Fibroblast of skin of back (primary cell): ENCODE measurements at regions not wholly inside any gene's neighbourhood (a gene's known extent, or its start where the extent isn't known, plus 50 kb on each side); places are given as distances from the start of the nearest gene placed in this dataset.
"Not testable (repeated sequence)": the region's sequence is repeated elsewhere in the genome, so short reads cannot be mapped to it uniquely, and the experiment has no call there.

Experiments used
- DNase-seq: peaks from one replicate; pipeline ENCODE4 v3.0.0-alpha.2; 2013

DNA sequence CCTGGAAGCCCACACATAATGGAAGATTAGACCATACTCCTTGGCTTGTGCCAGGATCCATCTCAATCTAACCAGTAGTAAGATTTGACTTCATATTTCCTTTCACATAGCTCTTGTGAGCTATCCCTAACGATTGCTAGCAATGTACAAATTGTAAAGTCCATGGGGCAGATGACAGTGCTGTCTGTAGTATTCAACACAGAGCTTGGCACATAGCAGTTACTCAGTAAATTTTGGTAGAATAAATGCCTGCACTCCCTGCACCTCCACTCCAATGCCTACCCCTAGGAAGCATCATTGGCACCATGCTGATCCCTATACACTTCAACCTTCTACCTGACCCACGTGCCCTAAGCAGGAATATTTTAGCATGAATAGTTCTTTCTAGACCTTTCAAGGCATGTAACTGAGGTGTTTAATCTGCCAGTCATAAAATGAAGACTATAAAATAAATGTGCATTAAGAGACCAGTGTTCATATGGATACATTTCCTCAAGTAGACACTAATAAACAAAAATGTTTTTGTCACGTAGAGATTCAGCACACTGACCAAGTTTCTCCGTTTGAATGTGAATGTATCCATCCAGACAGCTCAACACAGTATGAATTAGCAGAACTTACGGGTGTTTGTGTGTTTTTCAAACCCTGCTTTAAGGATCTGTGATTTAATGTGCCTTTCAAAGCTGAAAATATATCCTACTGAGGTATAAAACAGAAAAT, 98.8 kb downstream of the BMP4 start:
- DNase-seq = no peak

DNA sequence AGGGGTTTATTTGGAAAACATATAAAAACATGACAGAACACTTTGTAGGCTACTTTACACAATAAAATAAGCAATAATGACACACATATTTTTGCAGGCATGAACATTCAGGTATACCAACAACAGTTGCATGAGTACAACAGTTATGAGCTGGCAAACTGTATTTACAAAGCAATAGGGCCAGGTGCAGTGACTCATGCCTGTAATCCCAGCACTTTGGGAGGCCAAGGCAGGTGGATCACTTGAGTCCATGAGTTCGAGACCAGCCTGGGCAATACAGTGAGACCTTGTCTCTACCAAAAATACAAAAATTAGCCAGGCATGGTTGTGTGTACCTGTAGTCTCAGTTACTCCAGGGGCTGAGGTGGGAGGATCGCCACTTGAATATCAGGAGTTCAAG, 101.1 kb downstream of the BMP4 start:
- DNase-seq = no peak

- DNase-seq = no peak
These were observed 101.5 kb downstream of the BMP4 start for GRCh38 chr14:53855127-53855526.

DNA sequence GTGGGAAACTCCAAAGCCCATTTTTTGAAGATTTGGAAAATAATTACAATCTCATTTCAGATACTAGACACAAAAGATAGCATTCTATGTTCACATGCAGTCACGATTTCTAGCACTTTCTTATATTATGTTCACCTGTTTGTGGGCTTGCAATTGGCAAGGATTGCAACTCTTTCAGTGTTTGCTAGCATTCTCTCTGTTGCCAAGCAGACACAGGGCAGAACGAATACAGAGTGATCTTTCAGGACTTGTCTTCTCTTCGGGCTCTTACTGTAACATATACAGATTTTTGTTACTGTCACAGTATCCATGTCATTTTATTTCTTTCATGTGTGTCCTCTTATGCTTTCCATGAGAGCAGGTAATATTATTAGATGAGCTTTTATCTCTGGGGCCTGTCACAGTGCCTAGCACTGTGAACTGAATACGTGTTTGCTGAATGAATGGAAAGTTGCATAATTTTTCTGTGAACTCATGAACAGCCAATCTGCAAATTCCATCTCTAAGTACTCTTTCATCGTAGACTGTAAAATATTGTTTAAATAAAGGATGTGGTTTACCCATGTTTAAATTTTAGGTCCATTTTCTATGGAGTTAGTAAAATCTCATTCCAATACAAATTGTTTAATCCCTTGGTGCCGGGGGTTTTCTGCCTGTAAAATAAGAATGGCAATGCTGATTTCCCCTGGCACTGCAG, 105.1 kb downstream of the BMP4 start:
- DNase-seq = no peak

DNA sequence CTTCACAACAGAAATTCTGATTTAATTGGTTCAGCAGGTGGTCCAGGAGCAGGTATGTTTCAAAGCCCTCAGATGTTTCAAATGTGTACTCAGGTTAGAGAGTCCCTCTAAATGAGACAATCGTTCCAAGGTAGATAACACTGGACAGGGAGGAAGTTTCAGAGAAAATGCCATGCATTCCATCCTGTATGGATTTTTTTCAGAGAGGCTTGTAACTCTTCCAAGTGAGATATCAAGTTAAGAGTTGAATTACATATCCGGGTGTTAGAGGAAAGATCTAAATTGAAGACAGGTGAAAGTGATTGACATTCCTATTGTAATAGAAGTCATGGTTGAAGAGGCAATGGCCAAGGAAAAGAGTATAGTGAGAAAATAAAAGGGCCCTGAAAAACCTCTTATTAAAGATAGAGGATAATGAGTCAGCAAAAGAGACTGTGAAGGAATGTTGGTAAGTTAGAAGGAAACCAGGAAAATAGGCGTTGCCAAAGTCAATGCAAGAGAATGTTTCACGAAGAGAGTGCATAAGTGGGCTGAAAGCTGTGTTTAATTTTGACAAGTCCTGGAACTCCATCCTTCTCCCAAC, 105.8 kb downstream of the BMP4 start:
- DNase-seq = peak; percentile 76

DNA sequence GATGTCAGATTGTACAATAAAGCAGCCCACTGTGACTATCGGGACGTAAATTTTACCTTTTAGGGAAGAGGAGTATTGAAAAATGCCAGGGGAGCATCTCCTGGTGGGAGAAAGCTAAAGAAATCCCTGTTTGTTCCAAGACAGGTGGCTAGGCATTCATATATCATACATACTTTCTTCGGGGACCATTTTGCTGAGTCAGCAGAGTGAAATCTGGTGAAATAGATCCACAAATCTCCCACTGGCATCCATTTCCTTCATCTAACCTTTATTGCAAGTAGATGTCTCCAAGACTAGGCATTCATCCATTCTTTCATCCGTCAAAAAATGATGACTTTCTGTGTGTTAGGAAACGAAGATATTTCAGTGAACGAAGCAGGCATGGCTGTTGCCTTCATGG, 107.1 kb downstream of the BMP4 start:
- no peak for DNase-seq

- DNase-seq = peak; percentile 16
These were observed 107.8 kb downstream of the BMP4 start for GRCh38 chr14:53848854-53849253.

DNA sequence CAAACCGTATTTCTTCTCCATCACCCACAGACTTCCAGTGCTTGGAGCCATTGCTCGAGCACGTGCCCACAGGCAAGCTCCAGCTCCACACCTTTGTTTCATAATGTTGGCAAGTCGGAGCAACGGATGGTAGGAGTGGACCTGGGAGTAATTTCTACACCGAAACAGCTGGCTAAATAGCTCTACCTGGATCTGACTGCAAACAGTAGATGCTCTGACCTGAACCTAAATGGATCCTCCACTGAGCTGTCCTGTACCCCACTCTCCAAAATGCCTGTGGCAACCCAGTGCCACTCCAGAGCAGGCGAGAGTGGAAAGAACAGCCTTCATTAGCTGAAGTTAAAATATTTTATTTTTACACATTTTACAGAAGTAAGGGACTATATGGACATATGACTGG, 108.7 kb downstream of the BMP4 start:
- no peak for DNase-seq

DNA sequence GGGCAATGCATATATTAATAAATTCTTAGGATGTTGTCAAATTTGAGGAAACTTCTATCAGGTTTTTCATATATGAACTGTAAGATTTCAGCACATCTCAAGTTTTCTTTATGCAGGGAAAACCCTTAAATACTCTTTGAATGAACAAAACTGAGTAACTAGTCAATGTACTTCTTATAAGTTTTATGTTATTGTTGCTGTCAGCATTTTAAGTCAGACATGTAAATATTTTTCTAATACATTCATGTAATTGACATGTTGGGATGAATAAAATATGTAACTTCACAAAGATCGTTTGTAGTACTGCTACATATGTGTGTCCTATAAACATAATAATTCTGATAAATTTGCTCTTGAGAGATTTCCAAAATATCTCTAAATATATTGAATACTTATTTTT, 109.6 kb downstream of the BMP4 start:
- DNase-seq = no peak

GRCh38 chr14:53845813-53846693, 110.6 kb downstream of the BMP4 start:
- DNase-seq = peak; percentile 8

GRCh38 chr14:53842938-53843337, 113.7 kb downstream of the BMP4 start:
- DNase-seq = peak; percentile 9

DNA sequence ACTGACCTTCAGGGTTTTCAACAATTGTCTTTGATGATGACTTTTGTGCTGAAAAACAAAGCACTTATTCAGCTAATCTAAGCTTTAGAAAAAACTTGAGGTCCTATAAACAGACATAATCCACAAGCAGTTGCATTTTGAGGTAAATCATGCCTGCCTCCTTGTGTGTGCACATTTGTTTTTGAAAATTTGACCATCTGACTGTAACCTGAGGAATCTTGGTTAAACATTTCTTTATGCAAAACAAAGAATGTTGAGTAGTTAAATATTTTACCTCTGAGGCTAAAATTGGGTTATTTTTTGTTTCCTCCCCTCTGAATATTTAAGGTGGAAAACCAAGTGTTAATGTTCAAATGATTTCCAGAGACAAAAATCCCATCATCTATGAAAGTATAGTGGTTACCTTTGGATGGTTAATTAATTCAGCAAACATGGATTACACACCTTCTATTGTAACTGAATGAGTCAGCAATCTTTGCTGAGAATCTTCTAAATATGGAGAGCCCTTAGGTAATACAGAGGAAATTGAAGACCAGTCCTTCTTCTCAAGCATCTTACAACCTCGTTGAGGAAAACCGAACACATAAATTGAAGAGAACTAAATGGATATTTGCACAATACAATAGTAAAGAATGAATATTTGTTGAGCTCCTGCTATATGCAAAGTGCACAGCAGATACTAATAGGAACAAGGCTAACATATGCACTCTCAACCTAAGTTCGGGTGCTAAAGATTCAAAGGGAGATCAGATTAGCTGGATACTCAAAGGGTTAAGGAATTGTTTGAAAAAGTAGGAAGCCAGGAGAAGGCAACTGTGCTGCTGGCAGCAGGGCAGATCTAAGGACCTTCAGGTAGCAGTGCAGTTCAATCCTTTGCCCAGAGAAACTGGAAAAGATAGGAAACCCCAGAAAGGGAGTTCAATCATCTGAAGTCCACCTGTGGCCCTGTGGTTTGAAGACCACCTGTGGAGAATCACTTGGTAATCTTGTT, 115.2 kb downstream of the BMP4 start:
- no peak for DNase-seq

DNA sequence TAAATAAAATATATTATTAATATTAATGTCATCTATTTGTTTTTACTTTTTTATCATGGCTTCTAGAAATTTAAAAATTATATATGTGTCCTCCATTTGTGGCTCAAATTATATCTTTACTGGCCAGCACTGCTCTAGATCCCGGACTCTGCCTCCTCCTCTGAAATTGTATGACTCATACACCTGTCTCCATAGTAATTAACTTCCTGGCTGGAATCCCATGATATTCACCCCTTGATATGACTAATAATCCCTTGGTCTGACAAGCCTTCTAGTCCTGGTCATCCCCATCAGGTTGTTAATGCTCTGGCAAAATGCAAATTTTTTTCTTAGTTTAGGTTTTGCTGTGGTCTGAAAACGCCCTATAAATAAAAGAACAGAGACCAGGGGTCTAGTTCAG, 116.2 kb downstream of the BMP4 start:
- DNase-seq = no peak

DNA sequence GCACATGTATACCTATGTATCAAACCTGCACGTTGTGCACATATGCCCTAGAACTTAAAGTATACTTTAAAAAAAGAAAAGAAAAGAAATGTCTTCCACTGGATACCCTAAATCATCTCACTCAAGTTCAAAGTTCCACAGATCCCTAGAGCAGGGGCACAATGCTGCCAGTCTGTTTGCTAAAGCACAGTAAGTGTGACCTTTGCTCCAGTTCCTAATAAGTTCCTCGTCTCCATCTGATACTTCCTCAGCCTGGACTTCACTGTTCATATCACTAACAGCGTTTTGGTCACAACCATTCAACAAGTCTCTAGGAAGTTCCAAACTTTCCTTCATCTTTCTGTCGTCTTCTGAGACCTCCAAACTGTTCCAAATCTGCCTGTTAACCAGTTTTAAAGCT, 118.3 kb downstream of the BMP4 start:
- DNase-seq = no peak

DNA sequence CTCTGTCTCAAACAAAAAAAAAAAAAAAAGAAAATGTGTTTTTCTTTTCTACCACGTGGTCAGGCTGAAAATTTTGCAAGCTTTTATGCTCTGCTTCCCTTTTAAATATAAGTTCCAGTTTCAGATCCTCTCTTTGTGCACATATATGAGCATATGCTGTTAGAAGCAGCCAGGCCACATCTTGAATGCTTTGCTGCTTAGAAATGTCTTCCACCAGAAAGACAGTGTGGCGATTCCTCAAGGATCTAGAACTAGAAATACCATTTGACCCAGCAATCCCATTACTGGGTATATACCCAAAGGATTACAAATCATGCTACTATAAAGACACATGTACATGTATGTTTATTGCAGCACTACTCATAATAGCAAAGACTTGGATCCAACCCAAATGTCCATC, 119.0 kb downstream of the BMP4 start:
- DNase-seq = not testable (repeated sequence)

- DNase-seq = no peak
These were observed 120.1 kb downstream of the BMP4 start for GRCh38 chr14:53836551-53836950.

DNA sequence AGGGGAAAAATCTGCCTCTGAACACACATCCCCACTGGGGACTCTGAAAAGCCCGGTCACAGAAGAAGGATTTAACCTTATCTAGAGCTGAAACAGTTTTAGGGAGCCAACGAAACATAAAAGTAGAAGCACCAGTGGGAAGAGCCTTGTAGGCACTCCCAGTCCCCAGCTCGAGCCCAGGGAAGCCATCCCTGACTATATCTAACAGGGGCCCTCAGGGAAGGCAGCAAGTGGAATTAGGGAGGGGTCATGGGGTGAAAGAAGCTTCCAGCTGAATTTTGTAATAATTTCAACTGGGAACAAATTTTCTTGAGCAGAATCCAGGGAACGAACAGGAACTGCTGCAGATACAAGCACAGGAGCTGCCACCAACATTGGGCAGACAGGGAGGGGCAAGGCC, 127.8 kb downstream of the BMP4 start:
- no peak for DNase-seq

DNA sequence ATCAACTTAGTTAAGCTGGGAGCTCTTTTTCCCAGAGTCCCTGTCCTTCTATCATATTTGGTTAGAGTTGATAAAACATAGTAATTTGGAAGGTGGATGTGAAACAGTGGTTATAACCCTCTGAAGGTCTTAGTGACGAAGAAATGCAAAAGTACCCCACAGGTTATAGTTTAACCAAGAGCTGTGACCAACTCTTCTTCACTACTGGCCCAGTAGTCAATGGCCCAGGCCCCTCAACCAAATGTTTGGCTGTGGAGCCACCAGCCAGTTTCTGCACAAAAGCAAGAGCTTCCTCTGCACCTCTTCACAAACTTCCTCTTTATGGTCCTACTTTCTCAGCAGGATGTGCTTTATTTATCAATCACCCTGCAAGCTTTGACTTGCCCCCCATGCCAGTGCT, 132.6 kb downstream of the BMP4 start:
- no peak for DNase-seq

DNA sequence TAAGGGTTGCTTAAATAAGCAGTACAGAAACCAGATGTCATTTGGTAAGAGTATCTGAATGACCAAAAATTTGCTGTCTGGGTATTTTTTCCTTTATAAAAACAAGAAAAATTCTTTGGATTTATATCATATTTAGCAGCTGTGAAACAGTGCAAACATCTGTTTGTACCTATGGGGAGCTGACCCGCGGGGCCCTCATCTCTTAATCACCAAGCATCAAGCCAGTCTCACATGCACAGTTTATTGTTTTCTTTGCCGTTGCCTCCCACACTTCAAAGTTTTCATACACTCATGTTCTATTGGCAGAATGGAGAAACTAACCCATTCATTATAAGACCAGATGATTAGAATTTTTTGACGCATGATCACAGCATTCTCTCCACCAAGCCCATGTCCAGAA, 142.2 kb downstream of the BMP4 start:
- DNase-seq = peak; percentile 40

GRCh38 chr14:53810221-53810620, 146.4 kb downstream of the BMP4 start:
- DNase-seq = no peak

DNA sequence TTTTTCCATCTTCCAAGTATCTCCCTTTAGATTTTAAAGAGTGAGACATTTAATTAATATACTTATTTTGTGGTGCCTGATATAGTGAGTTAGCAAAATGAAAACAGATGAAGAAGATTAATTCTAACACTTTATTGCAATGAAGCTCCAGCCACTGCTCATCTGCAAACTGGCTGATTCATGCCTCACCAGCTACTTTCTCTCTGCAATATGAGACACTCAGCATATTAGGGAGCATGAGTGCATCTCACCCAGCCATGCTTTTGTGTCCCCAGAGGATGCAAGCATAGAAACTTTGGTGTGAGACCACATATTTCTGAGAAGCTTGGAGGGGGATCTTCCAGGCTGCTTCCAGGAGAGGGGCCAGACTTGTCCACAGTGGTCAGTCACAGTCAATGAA, 148.6 kb downstream of the BMP4 start:
- peak; percentile 20 for DNase-seq

- no peak for DNase-seq
These were observed 149.1 kb downstream of the BMP4 start for GRCh38 chr14:53807542-53807941.
